ENCODE measurements at regions not wholly inside any gene's neighbourhood (a gene's known extent, or its start where the extent isn't known, plus 50 kb on each side); places are given as distances from the start of the nearest gene placed in this dataset.

GRCh38 chr2:210956101-210956500, 399.7 kb downstream of the CPS1 start:
- TF ChIP-seq CTCF (optimal IDR thresholded peaks at IDR 0.05 in 1 of 3, IDR thresholded peaks at IDR 0.05 in 1 of 3, conservative IDR thresholded peaks at IDR 0.05 in 1 of 3; ENCODE audit: extremely low read depth in 1 of 3, insufficient read depth in 2 of 3, low read length in 3 of 3): no peak
- TF ChIP-seq EZH2 (IDR thresholded peaks at IDR 0.05; ENCODE audit: low read length): no peak

Data from keratinocyte (primary cell).